Activated naive CD4-positive, alpha-beta T cell treated with anti-CD3 and anti-CD28 coated beads for 36 hours (primary cell): ENCODE measurements at regions not wholly inside any gene's neighbourhood (a gene's known extent, or its start where the extent isn't known, plus 50 kb on each side); places are given as distances from the start of the nearest gene placed in this dataset.

Experiments
- CTCF ChIA-PET: fragments of 350-600 bp; sonication (Branson Sonifier 250); formaldehyde crosslinking; loops from one replicate; lab custom pipeline; 2021; ENCODE audit warnings: antibody characterized with exemption; lab: Charles Lee
- DNase-seq: peaks from one replicate; pipeline ENCODE4 v3.0.0-alpha.2; 2020
- H3K27ac Mint-ChIP-seq: one replicate; pipeline ENCODE4 v1.8.0; 2021; ENCODE audit warnings: mild to moderate bottlenecking, mixed read lengths
- H3K27me3 Mint-ChIP-seq: one replicate; pipeline ENCODE4 v1.8.0; 2021; ENCODE audit warnings: low read depth, mixed read lengths
- H3K36me3 Mint-ChIP-seq: one replicate; pipeline ENCODE4 v1.8.0; 2021; ENCODE audit warnings: low read depth, mixed read lengths
- H3K4me1 Mint-ChIP-seq: one replicate; pipeline ENCODE4 v1.8.0; 2021; ENCODE audit warnings: low read depth, mixed read lengths
- H3K4me3 Mint-ChIP-seq: one replicate; pipeline ENCODE4 v1.8.0; 2021; ENCODE audit warnings: mild to moderate bottlenecking, moderate library complexity, mixed read lengths
- H3K9me3 Mint-ChIP-seq: one replicate; pipeline ENCODE4 v1.8.0; 2021; ENCODE audit warnings: mixed read lengths
- intact Hi-C: fragments of 100-400 bp; cut with micrococcal nuclease; formaldehyde crosslinking; loops from one replicate; pipeline ENCODE4 v1.15.1; 2023

- intact Hi-C loops: no loop called here
- CTCF ChIA-PET: no interaction called here
- Mint-ChIP-seq H3K9me3 (peaks cover 2% of the 10 kb centered on the region), H3K27ac (no peak overlapping the region), H3K4me3 (no peak overlapping the region), H3K36me3 (no peaks in the 10 kb centered on the region), H3K4me1 (no peaks in the 10 kb centered on the region), H3K27me3 (no peaks in the 10 kb centered on the region)
- DNase-seq: no peak
These were observed 1034.5 kb upstream of the IGFBP7 start for GRCh38 chr4:58144721-58145120.

GRCh38 chr4:58138786-58139668 is 1028.8 kb upstream of the IGFBP7 start:
- no peak overlapping the region for H3K4me3 Mint-ChIP-seq
- intact Hi-C loops: no loop called here
- peaks cover 1% of the 10 kb centered on the region for H3K27me3 Mint-ChIP-seq
- H3K9me3 Mint-ChIP-seq: peaks cover 2% of the 10 kb centered on the region
- no peaks in the 10 kb centered on the region for H3K4me1 Mint-ChIP-seq
- CTCF ChIA-PET: no interaction called here
- DNase-seq: no peak
- no peak overlapping the region for H3K27ac Mint-ChIP-seq
- H3K36me3 Mint-ChIP-seq: no peaks in the 10 kb centered on the region

- Mint-ChIP-seq H3K9me3 (peaks cover 4% of the 10 kb centered on the region), H3K4me3 (no peak overlapping the region), H3K4me1 (no peaks in the 10 kb centered on the region), H3K27ac (no peak overlapping the region), H3K27me3 (peaks cover 1% of the 10 kb centered on the region), H3K36me3 (no peaks in the 10 kb centered on the region)
- CTCF ChIA-PET: no interaction called here
- intact Hi-C loops: no loop called here
- DNase-seq: no peak
These were observed 1026.4 kb upstream of the IGFBP7 start for GRCh38 chr4:58136604-58137003.

GRCh38 chr4:58127680-58128079 is 1017.5 kb upstream of the IGFBP7 start:
- DNase-seq: no peak
- Mint-ChIP-seq H3K4me1 (no peaks in the 10 kb centered on the region), H3K36me3 (no peaks in the 10 kb centered on the region), H3K27ac (no peak overlapping the region), H3K27me3 (no peaks in the 10 kb centered on the region), H3K9me3 (peaks cover 2% of the 10 kb centered on the region), H3K4me3 (no peak overlapping the region)
- intact Hi-C loops: no loop called here
- CTCF ChIA-PET: interaction anchor here (1.0 kb wide), 1 partner anchor 9 kb away, joined by 3 read pairs; no protein-coding TSS in a partner anchor

GRCh38 chr4:58119298-58119697 is 1009.1 kb upstream of the IGFBP7 start:
- H3K27me3 Mint-ChIP-seq: no peaks in the 10 kb centered on the region
- no peak overlapping the region for H3K4me3 Mint-ChIP-seq
- no peaks in the 10 kb centered on the region for H3K4me1 Mint-ChIP-seq
- H3K36me3 Mint-ChIP-seq: no peaks in the 10 kb centered on the region
- intact Hi-C loops: no loop called here
- CTCF ChIA-PET: interaction anchor here (1.5 kb wide), 1 partner anchor 8 kb away, joined by 3 read pairs; no protein-coding TSS in a partner anchor
- DNase-seq: no peak
- H3K27ac Mint-ChIP-seq: no peak overlapping the region
- H3K9me3 Mint-ChIP-seq: peaks cover 4% of the 10 kb centered on the region

- CTCF ChIA-PET: no interaction called here
These were observed 1002.9 kb upstream of the IGFBP7 start for GRCh38 chr4:58113126-58113525.

GRCh38 chr4:58111818-58112217 is 1001.6 kb upstream of the IGFBP7 start:
- H3K27ac Mint-ChIP-seq: no peak overlapping the region
- H3K4me1 Mint-ChIP-seq: no peaks in the 10 kb centered on the region
- no peaks in the 10 kb centered on the region for H3K27me3 Mint-ChIP-seq
- H3K9me3 Mint-ChIP-seq: peaks cover 2% of the 10 kb centered on the region
- DNase-seq: no peak
- no peak overlapping the region for H3K4me3 Mint-ChIP-seq
- intact Hi-C loops: no loop called here
- H3K36me3 Mint-ChIP-seq: no peaks in the 10 kb centered on the region
- CTCF ChIA-PET: no interaction called here

More at GRCh38 chr4:58113126-58113525, 1002.9 kb upstream of the IGFBP7 start:
- H3K4me1 Mint-ChIP-seq: no peaks in the 10 kb centered on the region
- intact Hi-C loops: no loop called here
- no peak overlapping the region for H3K4me3 Mint-ChIP-seq
- H3K36me3 Mint-ChIP-seq: no peaks in the 10 kb centered on the region
- no peak overlapping the region for H3K27ac Mint-ChIP-seq
- peaks cover 2% of the 10 kb centered on the region for H3K9me3 Mint-ChIP-seq
- H3K27me3 Mint-ChIP-seq: no peaks in the 10 kb centered on the region
- no peak for DNase-seq

- no peak overlapping the region for H3K4me3 Mint-ChIP-seq
- CTCF ChIA-PET: no interaction called here
- DNase-seq: no peak
- H3K36me3 Mint-ChIP-seq: no peaks in the 10 kb centered on the region
- H3K27me3 Mint-ChIP-seq: no peaks in the 10 kb centered on the region
- H3K27ac Mint-ChIP-seq: no peak overlapping the region
- intact Hi-C loops: no loop called here
- peaks cover 2% of the 10 kb centered on the region for H3K9me3 Mint-ChIP-seq
- H3K4me1 Mint-ChIP-seq: no peaks in the 10 kb centered on the region
These were observed 983.2 kb upstream of the IGFBP7 start for GRCh38 chr4:58093352-58093751.

- peaks cover 5% of the 10 kb centered on the region for H3K9me3 Mint-ChIP-seq
- no peaks in the 10 kb centered on the region for H3K27me3 Mint-ChIP-seq
- H3K27ac Mint-ChIP-seq: no peak overlapping the region
- DNase-seq: no peak
- no peak overlapping the region for H3K4me3 Mint-ChIP-seq
- H3K36me3 Mint-ChIP-seq: no peaks in the 10 kb centered on the region
- CTCF ChIA-PET: no interaction called here
- intact Hi-C loops: no loop called here
- H3K4me1 Mint-ChIP-seq: no peaks in the 10 kb centered on the region
These were observed 980.4 kb upstream of the IGFBP7 start for GRCh38 chr4:58090539-58090938.

GRCh38 chr4:58081356-58081755 is 971.2 kb upstream of the IGFBP7 start:
- DNase-seq: no peak
- Mint-ChIP-seq H3K27ac (no peak overlapping the region), H3K4me1 (no peaks in the 10 kb centered on the region), H3K4me3 (no peak overlapping the region), H3K9me3 (peaks cover 11% of the 10 kb centered on the region), H3K27me3 (no peaks in the 10 kb centered on the region), H3K36me3 (no peaks in the 10 kb centered on the region)
- intact Hi-C loops: no loop called here
- CTCF ChIA-PET: no interaction called here

GRCh38 chr4:58075724-58076123 is 965.5 kb upstream of the IGFBP7 start:
- H3K4me1 Mint-ChIP-seq: no peaks in the 10 kb centered on the region
- no peak overlapping the region for H3K4me3 Mint-ChIP-seq
- H3K27ac Mint-ChIP-seq: no peak overlapping the region
- peaks cover 18% of the 10 kb centered on the region for H3K9me3 Mint-ChIP-seq
- no peaks in the 10 kb centered on the region for H3K27me3 Mint-ChIP-seq
- H3K36me3 Mint-ChIP-seq: no peaks in the 10 kb centered on the region
- CTCF ChIA-PET: interaction anchor here (0.6 kb wide), 1 partner anchor 170 kb away, joined by 3 read pairs; no protein-coding TSS in a partner anchor
- intact Hi-C loops: no loop called here
- DNase-seq: no peak

GRCh38 chr4:58074382-58074781 is 964.2 kb upstream of the IGFBP7 start:
- H3K27me3 Mint-ChIP-seq: no peaks in the 10 kb centered on the region
- H3K27ac Mint-ChIP-seq: no peak overlapping the region
- H3K4me3 Mint-ChIP-seq: no peak overlapping the region
- no peaks in the 10 kb centered on the region for H3K36me3 Mint-ChIP-seq
- CTCF ChIA-PET: no interaction called here
- no peak for DNase-seq
- H3K4me1 Mint-ChIP-seq: no peaks in the 10 kb centered on the region
- H3K9me3 Mint-ChIP-seq: peaks cover 16% of the 10 kb centered on the region
- intact Hi-C loops: no loop called here

- H3K36me3 Mint-ChIP-seq: no peaks in the 10 kb centered on the region
- peaks cover 9% of the 10 kb centered on the region for H3K9me3 Mint-ChIP-seq
- H3K4me3 Mint-ChIP-seq: no peak overlapping the region
- intact Hi-C loops: no loop called here
- H3K27ac Mint-ChIP-seq: no peak overlapping the region
- H3K27me3 Mint-ChIP-seq: no peaks in the 10 kb centered on the region
- DNase-seq: no peak
- no peaks in the 10 kb centered on the region for H3K4me1 Mint-ChIP-seq
- CTCF ChIA-PET: no interaction called here
These were observed 960.5 kb upstream of the IGFBP7 start for GRCh38 chr4:58070726-58071125.
